ENCODE measurements at regions not wholly inside any gene's neighbourhood (a gene's known extent, or its start where the extent isn't known, plus 50 kb on each side); places are given as distances from the start of the nearest gene placed in this dataset.

- DNase-seq, result no peak
Observed at GRCh38 chr5:168159425-168159824, 132.0 kb upstream of the WWC1 start.

- DNase-seq, result no peak
Observed at GRCh38 chr5:168162464-168162863, 129.0 kb upstream of the WWC1 start.

GRCh38 chr5:168163966-168164365, 127.5 kb upstream of the WWC1 start:
- DNase-seq, result no peak

- DNase-seq, result no peak
Observed at GRCh38 chr5:168165221-168165914, 126.1 kb upstream of the WWC1 start.

- no peak for DNase-seq
Observed at GRCh38 chr5:168165977-168166376, 125.5 kb upstream of the WWC1 start.

GRCh38 chr5:168167338-168167737, 124.1 kb upstream of the WWC1 start:
- DNase-seq, result no peak

- no peak for DNase-seq
Observed at GRCh38 chr5:168168978-168169698, 122.3 kb upstream of the WWC1 start.

- no peak for DNase-seq
Observed at GRCh38 chr5:168169791-168170190, 121.7 kb upstream of the WWC1 start.

- no peak for DNase-seq
Observed at GRCh38 chr5:168171901-168172759, 119.3 kb upstream of the WWC1 start.

GRCh38 chr5:168172760-168173223, 118.7 kb upstream of the WWC1 start:
- DNase-seq, result no peak

- no peak for DNase-seq
Observed at GRCh38 chr5:168174376-168174775, 117.1 kb upstream of the WWC1 start.

GRCh38 chr5:168176251-168176650, 115.2 kb upstream of the WWC1 start:
- no peak for DNase-seq

GRCh38 chr5:168176941-168177340, 114.5 kb upstream of the WWC1 start:
- DNase-seq, result no peak

GRCh38 chr5:168177831-168178450, 113.5 kb upstream of the WWC1 start:
- DNase-seq, result no peak

- no peak for DNase-seq
Observed at GRCh38 chr5:168179192-168179593, 112.3 kb upstream of the WWC1 start.

GRCh38 chr5:168182269-168182668, 109.2 kb upstream of the WWC1 start:
- no peak for DNase-seq

GRCh38 chr5:168184103-168184502, 107.3 kb upstream of the WWC1 start:
- no peak for DNase-seq

GRCh38 chr5:168186289-168187074, 105.0 kb upstream of the WWC1 start:
- no peak for DNase-seq

GRCh38 chr5:168187614-168188013, 103.8 kb upstream of the WWC1 start:
- DNase-seq, result no peak

- DNase-seq, result no peak
Observed at GRCh38 chr5:168188182-168188581, 103.3 kb upstream of the WWC1 start.

GRCh38 chr5:168192120-168192519, 99.3 kb upstream of the WWC1 start:
- DNase-seq, result no peak
